Neutrophil (primary cell): ENCODE measurements at regions not wholly inside any gene's neighbourhood (a gene's known extent, or its start where the extent isn't known, plus 50 kb on each side); places are given as distances from the start of the nearest gene placed in this dataset.

Experiments
- H3K27ac ChIP-seq: fragments of 200-600 bp; sonication (generic); 2 replicates; pipeline ENCODE4 v1.5.1; 2016; ENCODE audit warnings: mild to moderate bottlenecking, moderate library complexity
- H3K27me3 ChIP-seq: fragments of 200-600 bp; sonication (generic); 2 replicates; pipeline ENCODE4 v1.6.0; 2016; ENCODE audit warnings: mild to moderate bottlenecking
- H3K36me3 ChIP-seq: fragments of 200-600 bp; sonication (generic); 2 replicates; pipeline ENCODE4 v1.5.1; 2017
- H3K4me1 ChIP-seq, 2 experiments: fragments of 200-600 bp in 1 of 2; sonication (generic) in 1 of 2; 1 replicate in 1 of 2; 2 replicates in 1 of 2; pipeline versions ENCODE4 v1.5.1 to v1.6.1; 2013 to 2016; ENCODE audit warnings: low read depth in 1 of 2, low read length in 1 of 2, mild to moderate bottlenecking in 1 of 2, moderate library complexity in 1 of 2; ENCODE audit not compliant: control insufficient read depth in 1 of 2, insufficient read depth in 1 of 2
- H3K4me3 ChIP-seq, 2 experiments: fragments of 200-600 bp in 1 of 2; sonication (generic) in 1 of 2; 1 replicate in 1 of 2; 2 replicates in 1 of 2; pipeline ENCODE4 v1.5.1; 2013 to 2016; ENCODE audit warnings: low read depth in 1 of 2, low read length in 1 of 2, mild to moderate bottlenecking in 1 of 2, moderate library complexity in 1 of 2
- H3K9me3 ChIP-seq: fragments of 200-600 bp; sonication (generic); 2 replicates; pipeline ENCODE4 v1.5.1; 2016
- CTCF ChIP-seq: fragments of 200-600 bp; sonication (generic); IDR thresholded peaks from 2 replicates; pipeline ENCODE4 v1.5.1; 2016; ENCODE audit warnings: antibody characterized with exemption

DNA sequence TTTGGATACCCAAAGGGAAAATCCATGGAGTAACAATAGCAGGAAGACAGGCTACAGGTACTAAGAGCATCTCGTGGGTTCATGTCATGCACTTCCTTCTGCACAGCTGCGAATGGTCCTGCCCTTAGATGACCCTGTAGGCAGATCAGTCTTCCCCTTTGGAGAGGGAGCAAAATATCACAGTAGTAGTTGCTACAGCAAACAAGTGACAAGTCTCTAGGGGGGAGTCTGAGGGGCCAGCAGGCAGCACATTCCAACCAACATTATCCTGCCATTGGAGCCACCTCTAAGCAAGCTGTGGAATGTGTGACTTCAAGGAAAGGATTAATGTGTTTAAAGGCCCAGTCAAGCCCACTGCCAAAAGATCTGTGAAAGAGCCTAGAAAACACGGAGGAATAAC is 273.2 kb upstream of the PARD3B start:
- H3K4me1 ChIP-seq: no peaks in the 10 kb centered on the region
- H3K27ac ChIP-seq: no peak overlapping the region
- no peaks in the 10 kb centered on the region for H3K36me3 ChIP-seq
- H3K4me3 ChIP-seq: no peak overlapping the region
- H3K9me3 ChIP-seq: no peaks in the 10 kb centered on the region
- TF ChIP-seq CTCF: no peak
- no peaks in the 10 kb centered on the region for H3K27me3 ChIP-seq

DNA sequence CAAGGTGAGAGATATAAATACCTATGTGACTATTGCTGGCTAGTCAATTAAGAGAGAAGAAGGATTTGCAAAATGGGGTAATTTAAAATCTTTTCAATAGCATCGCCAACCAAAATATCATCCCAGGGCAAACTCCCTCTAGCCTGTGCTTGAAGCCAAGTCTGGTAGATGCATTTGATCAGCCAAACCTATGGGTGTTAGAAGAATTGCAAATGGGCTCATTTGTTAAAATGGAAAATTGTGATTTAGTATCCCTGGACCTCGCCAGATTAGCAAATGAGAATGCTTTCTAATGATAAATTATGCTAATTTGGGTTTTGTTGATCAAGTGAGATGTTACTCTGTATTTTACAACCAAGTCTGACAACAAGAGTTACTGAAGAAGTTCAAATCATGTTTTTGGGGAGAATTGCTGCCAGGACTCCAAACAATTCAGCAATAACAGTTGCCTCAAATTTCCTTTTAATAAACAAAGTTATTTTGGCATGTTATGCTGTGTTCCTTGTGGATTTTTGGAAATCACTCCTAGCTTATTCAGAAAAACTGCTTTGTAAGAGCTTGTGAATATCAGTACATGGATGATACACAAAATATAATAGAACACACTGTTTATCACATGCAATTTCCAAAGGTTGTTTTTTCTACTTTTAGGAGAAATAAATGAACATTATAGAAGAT is 272.5 kb upstream of the PARD3B start:
- no peaks in the 10 kb centered on the region for H3K27me3 ChIP-seq
- H3K4me3 ChIP-seq: no peak overlapping the region
- H3K4me1 ChIP-seq: no peaks in the 10 kb centered on the region
- no peaks in the 10 kb centered on the region for H3K36me3 ChIP-seq
- no peaks in the 10 kb centered on the region for H3K9me3 ChIP-seq
- no peak overlapping the region for H3K27ac ChIP-seq
- TF ChIP-seq CTCF: no peak

DNA sequence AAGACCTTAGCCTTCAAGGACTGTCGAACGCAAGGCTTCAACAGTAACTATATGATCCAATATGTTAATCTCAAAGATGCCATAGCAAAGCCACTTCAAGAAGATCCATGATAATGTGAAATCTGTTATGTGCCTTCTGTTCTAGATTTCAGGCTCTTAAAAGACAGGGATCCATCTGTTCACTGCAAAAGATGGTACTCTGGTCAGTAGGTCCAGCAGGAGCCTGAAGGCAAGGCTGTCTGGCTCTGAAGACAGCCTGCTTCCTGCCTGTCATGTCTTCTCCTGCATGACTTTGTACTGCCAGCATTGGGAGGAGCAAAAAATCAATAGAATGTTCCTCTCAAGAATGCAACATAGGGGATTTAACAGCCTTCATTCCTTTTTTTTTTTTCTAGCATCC is 270.8 kb upstream of the PARD3B start:
- H3K9me3 ChIP-seq: no peaks in the 10 kb centered on the region
- no peak for TF ChIP-seq CTCF
- no peaks in the 10 kb centered on the region for H3K27me3 ChIP-seq
- H3K36me3 ChIP-seq: no peaks in the 10 kb centered on the region
- H3K27ac ChIP-seq: no peak overlapping the region
- no peaks in the 10 kb centered on the region for H3K4me1 ChIP-seq
- no peak overlapping the region for H3K4me3 ChIP-seq

DNA sequence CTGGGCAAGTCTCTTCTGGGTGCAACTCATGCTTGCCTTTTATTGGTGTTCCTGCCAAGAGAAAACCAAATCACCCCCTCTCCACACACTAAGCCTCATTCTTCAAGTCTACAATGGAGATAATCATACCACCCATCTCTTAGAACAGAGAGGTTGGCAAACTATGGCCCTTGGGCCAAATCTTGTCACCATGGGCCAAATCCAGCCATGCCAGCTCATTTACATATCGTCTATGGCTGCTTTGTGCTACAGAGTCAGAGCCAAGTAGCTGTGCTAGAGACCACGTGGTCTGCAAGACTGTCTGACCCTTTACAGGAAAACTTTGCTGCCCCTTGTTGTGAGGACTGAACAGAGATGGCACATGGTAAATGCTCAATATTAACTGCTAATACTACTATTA is 270.3 kb upstream of the PARD3B start:
- TF ChIP-seq CTCF: no peak
- Histone ChIP-seq H3K4me3 (no peak overlapping the region), H3K4me1 (no peaks in the 10 kb centered on the region), H3K9me3 (no peaks in the 10 kb centered on the region), H3K27ac (no peak overlapping the region), H3K36me3 (no peaks in the 10 kb centered on the region), H3K27me3 (no peaks in the 10 kb centered on the region)

DNA sequence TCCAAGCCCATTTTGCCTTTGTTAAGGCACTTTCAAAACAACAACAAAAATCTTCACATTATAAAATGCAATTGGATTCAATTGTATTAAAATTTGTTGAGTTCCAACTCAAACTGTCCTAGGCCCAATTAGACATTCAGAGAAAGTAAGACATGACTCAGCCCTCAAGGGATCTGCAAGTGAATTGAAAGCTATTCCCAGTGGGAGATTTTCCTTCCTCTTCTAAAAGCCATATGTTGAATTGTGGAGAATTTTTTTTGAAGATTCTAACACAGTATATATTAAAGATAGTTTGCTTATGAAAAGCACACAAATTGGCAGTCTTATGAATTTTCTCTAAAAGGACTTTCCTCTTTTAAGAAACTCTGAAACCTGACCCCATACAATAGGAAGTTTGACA is 268.0 kb upstream of the PARD3B start:
- no peak overlapping the region for H3K4me3 ChIP-seq
- no peaks in the 10 kb centered on the region for H3K36me3 ChIP-seq
- H3K27ac ChIP-seq: no peak overlapping the region
- TF ChIP-seq CTCF: no peak
- no peaks in the 10 kb centered on the region for H3K4me1 ChIP-seq
- no peaks in the 10 kb centered on the region for H3K9me3 ChIP-seq
- no peaks in the 10 kb centered on the region for H3K27me3 ChIP-seq

GRCh38 chr2:204278454-204278853 is 266.8 kb upstream of the PARD3B start:
- Histone ChIP-seq H3K4me3 (no peak overlapping the region), H3K9me3 (no peaks in the 10 kb centered on the region), H3K36me3 (no peaks in the 10 kb centered on the region), H3K27ac (no peak overlapping the region), H3K27me3 (no peaks in the 10 kb centered on the region), H3K4me1 (no peaks in the 10 kb centered on the region)
- no peak for TF ChIP-seq CTCF
